ENCODE measurements at regions not wholly inside any gene's neighbourhood (a gene's known extent, or its start where the extent isn't known, plus 50 kb on each side); places are given as distances from the start of the nearest gene placed in this dataset.

- no peak for ATAC-seq (ENCODE audit: low read depth in 2 of 2)
- Mint-ChIP-seq H3K36me3 (peaks cover 0 to 1% of the 10 kb centered on the region in 2 donors), H3K27me3 (no peaks in the 10 kb centered on the region), H3K9me3 (peaks cover 0 to 6% (median 3%) of the 10 kb centered on the region in 7 donors), H3K27ac (no peak overlapping the region), H3K4me3 (no peak overlapping the region), H3K4me1 (peaks cover 0 to 3% (median 2%) of the 10 kb centered on the region in 3 donors)
- DNase-seq = no peak
Measured at GRCh38 chr1:233513431-233513830, 100.5 kb upstream of the KCNK1 start.

GRCh38 chr1:233514946-233515391, 98.9 kb upstream of the KCNK1 start:
- Mint-ChIP-seq H3K4me3 (no peak overlapping the region), H3K27ac (no peak overlapping the region), H3K27me3 (no peaks in the 10 kb centered on the region), H3K9me3 (peaks cover 2 to 15% (median 9%) of the 10 kb centered on the region in 7 donors), H3K4me1 (peaks cover 0 to 6% (median 4%) of the 10 kb centered on the region in 3 donors), H3K36me3 (peaks cover 0 to 6% of the 10 kb centered on the region in 2 donors)
- DNase-seq (no peak), ATAC-seq (ENCODE audit: low read depth in 2 of 2) (no peak)

- Mint-ChIP-seq H3K4me3 (no peak overlapping the region), H3K27me3 (peaks cover 0 to 5% (median 0%) of the 10 kb centered on the region in 3 donors), H3K4me1 (peaks cover 0 to 6% (median 4%) of the 10 kb centered on the region in 3 donors), H3K36me3 (peaks cover 0 to 6% of the 10 kb centered on the region in 2 donors), H3K9me3 (peaks cover 2 to 15% (median 9%) of the 10 kb centered on the region in 7 donors), H3K27ac (no peak overlapping the region)
- ATAC-seq (ENCODE audit: low read depth in 2 of 2) = no peak
- DNase-seq = no peak
Measured at GRCh38 chr1:233516732-233517131, 97.2 kb upstream of the KCNK1 start.

- Mint-ChIP-seq H3K36me3 (peaks cover 0 to 6% of the 10 kb centered on the region in 2 donors), H3K27me3 (peaks cover 0 to 5% (median 0%) of the 10 kb centered on the region in 3 donors), H3K27ac (no peak overlapping the region), H3K4me1 (peaks cover 0 to 6% (median 4%) of the 10 kb centered on the region in 3 donors), H3K9me3 (peaks cover 2 to 15% (median 9%) of the 10 kb centered on the region in 7 donors), H3K4me3 (no peak overlapping the region)
- ATAC-seq (ENCODE audit: low read depth in 2 of 2) = no peak
- no peak for DNase-seq
Measured at GRCh38 chr1:233518344-233518743, 95.6 kb upstream of the KCNK1 start.

GRCh38 chr1:233520261-233521191, 93.4 kb upstream of the KCNK1 start:
- H3K4me3 Mint-ChIP-seq = no peak overlapping the region
- peaks cover 0 to 6% of the 10 kb centered on the region in 2 donors for H3K36me3 Mint-ChIP-seq
- peaks cover 0 to 8% (median 0%) of the 10 kb centered on the region in 3 donors for H3K27me3 Mint-ChIP-seq
- ATAC-seq (ENCODE audit: low read depth in 2 of 2) = no peak
- no peak for DNase-seq
- no peak overlapping the region for H3K27ac Mint-ChIP-seq
- H3K9me3 Mint-ChIP-seq = peaks cover 2 to 18% (median 9%) of the 10 kb centered on the region in 7 donors
- peaks cover 0 to 6% (median 4%) of the 10 kb centered on the region in 3 donors for H3K4me1 Mint-ChIP-seq

- DNase-seq = no peak
- no peak overlapping the region for H3K27ac Mint-ChIP-seq
- H3K36me3 Mint-ChIP-seq = peaks cover 0 to 6% of the 10 kb centered on the region in 2 donors
- no peak overlapping the region for H3K4me3 Mint-ChIP-seq
- peaks cover 0 to 6% (median 4%) of the 10 kb centered on the region in 3 donors for H3K4me1 Mint-ChIP-seq
- H3K27me3 Mint-ChIP-seq = peaks cover 0 to 8% (median 0%) of the 10 kb centered on the region in 3 donors
- peaks cover 2 to 21% (median 7%) of the 10 kb centered on the region in 7 donors for H3K9me3 Mint-ChIP-seq
- no peak for ATAC-seq (ENCODE audit: low read depth in 2 of 2)
Measured at GRCh38 chr1:233523047-233523446, 90.9 kb upstream of the KCNK1 start.

- ATAC-seq (ENCODE audit: low read depth in 2 of 2) = no peak
Measured at GRCh38 chr1:233527818-233528217, 86.1 kb upstream of the KCNK1 start.

GRCh38 chr1:233530665-233531386, 83.1 kb upstream of the KCNK1 start:
- Mint-ChIP-seq H3K27me3 (peaks cover 5 to 8% (median 7%) of the 10 kb centered on the region in 3 donors), H3K4me1 (no peaks in the 10 kb centered on the region), H3K4me3 (no peak overlapping the region), H3K27ac (no peak overlapping the region), H3K9me3 (peaks cover 6 to 25% (median 11%) of the 10 kb centered on the region in 7 donors), H3K36me3 (no peaks in the 10 kb centered on the region)
- ATAC-seq (ENCODE audit: low read depth in 2 of 2) = no peak
- no peak for DNase-seq

More at GRCh38 chr1:233527818-233528217, 86.1 kb upstream of the KCNK1 start:
- no peak overlapping the region for H3K4me3 Mint-ChIP-seq
- peaks cover 4 to 24% (median 11%) of the 10 kb centered on the region in 7 donors for H3K9me3 Mint-ChIP-seq
- DNase-seq = no peak
- H3K4me1 Mint-ChIP-seq = no peaks in the 10 kb centered on the region
- no peaks in the 10 kb centered on the region for H3K36me3 Mint-ChIP-seq
- H3K27ac Mint-ChIP-seq = no peak overlapping the region
- peaks cover 0 to 3% (median 0%) of the 10 kb centered on the region in 3 donors for H3K27me3 Mint-ChIP-seq

- H3K27me3 Mint-ChIP-seq = peaks cover 0 to 8% (median 5%) of the 10 kb centered on the region in 3 donors
- no peak overlapping the region for H3K4me3 Mint-ChIP-seq
- peaks cover 0 to 23% (median 4%) of the 10 kb centered on the region in 7 donors for H3K9me3 Mint-ChIP-seq
- ATAC-seq (ENCODE audit: low read depth in 2 of 2) (no peak), DNase-seq (no peak)
- H3K27ac Mint-ChIP-seq = no peak overlapping the region
- no peaks in the 10 kb centered on the region for H3K4me1 Mint-ChIP-seq
- H3K36me3 Mint-ChIP-seq = no peaks in the 10 kb centered on the region
Measured at GRCh38 chr1:233540816-233541215, 73.1 kb upstream of the KCNK1 start.

- Mint-ChIP-seq H3K27ac (no peak overlapping the region), H3K36me3 (no peaks in the 10 kb centered on the region), H3K9me3 (peaks cover 0 to 33% (median 7%) of the 10 kb centered on the region in 7 donors), H3K4me1 (no peaks in the 10 kb centered on the region), H3K4me3 (no peak overlapping the region), H3K27me3 (peaks cover 0 to 14% (median 9%) of the 10 kb centered on the region in 3 donors)
- DNase-seq (no peak), ATAC-seq (ENCODE audit: low read depth in 2 of 2) (no peak)
Measured at GRCh38 chr1:233543338-233544255, 70.3 kb upstream of the KCNK1 start.

- no peak for ATAC-seq (ENCODE audit: low read depth in 2 of 2)
Measured at GRCh38 chr1:233544304-233544703, 69.6 kb upstream of the KCNK1 start.

GRCh38 chr1:233547726-233548125, 66.2 kb upstream of the KCNK1 start:
- ATAC-seq (ENCODE audit: low read depth in 2 of 2) (no peak), DNase-seq (no peak)
- Mint-ChIP-seq H3K4me3 (no peak overlapping the region), H3K27me3 (peaks cover 0 to 21% (median 14%) of the 10 kb centered on the region in 3 donors), H3K27ac (no peak overlapping the region), H3K9me3 (peaks cover 0 to 10% (median 3%) of the 10 kb centered on the region in 7 donors), H3K36me3 (no peaks in the 10 kb centered on the region), H3K4me1 (no peaks in the 10 kb centered on the region)

More at GRCh38 chr1:233544304-233544703, 69.6 kb upstream of the KCNK1 start:
- Mint-ChIP-seq H3K9me3 (peaks cover 0 to 33% (median 7%) of the 10 kb centered on the region in 7 donors), H3K27me3 (peaks cover 0 to 14% (median 12%) of the 10 kb centered on the region in 3 donors), H3K36me3 (no peaks in the 10 kb centered on the region), H3K27ac (no peak overlapping the region), H3K4me3 (no peak overlapping the region), H3K4me1 (no peaks in the 10 kb centered on the region)
- DNase-seq = no peak
